ENCODE measurements at regions not wholly inside any gene's neighbourhood (a gene's known extent, or its start where the extent isn't known, plus 50 kb on each side); places are given as distances from the start of the nearest gene placed in this dataset.

DNA sequence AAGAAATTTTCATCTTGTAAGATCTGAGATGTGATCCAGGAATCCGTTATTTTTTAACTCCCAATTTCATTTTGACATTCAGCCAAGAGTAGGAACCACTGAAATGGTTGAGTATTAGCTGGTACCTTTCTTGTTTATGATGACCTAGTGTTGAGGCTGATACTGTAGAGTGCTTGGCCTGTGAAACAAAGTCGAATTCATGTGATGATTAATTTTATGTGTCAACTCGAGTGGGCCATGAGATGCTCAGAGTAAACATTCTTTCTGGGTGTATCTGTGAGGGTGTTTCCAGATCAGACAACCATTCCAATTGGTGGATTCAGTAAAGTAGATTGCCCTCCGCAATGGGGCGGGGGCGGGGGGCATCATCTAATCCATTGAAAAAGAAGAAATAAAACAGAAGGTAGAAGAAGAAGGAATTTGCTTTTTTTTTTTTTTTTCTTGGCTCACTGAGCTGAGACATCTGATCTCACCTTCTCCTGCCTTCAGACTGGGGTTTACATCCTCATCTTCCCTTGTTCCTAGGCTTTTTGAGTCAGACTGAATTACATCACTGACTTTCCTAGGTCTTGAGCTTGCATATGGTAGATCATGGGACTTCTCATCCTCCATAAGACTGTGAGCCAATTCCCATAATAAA lies 264.6 kb upstream of the KCNJ16 start:
- 95% methylated on average over 6 of the region's 6 CpGs for WGBS
- Histone ChIP-seq H3K36me3 (ENCODE audit: insufficient read depth, low read length) (no peaks in the 10 kb centered on the region), H3K4me1 (ENCODE audit: insufficient read depth, low read length) (no peaks in the 10 kb centered on the region), H3K9me3 (ENCODE audit: insufficient read depth, low read depth, low read length) (no peaks in the 10 kb centered on the region), H3K9ac (ENCODE audit: low read depth, low read length) (no peak overlapping the region), H3K27me3 (ENCODE audit: insufficient read depth, low read length) (no peaks in the 10 kb centered on the region), H3K27ac (ENCODE audit: low read depth, low read length) (no peak overlapping the region), H3K4me3 (ENCODE audit: low read length) (no peak overlapping the region)

DNA sequence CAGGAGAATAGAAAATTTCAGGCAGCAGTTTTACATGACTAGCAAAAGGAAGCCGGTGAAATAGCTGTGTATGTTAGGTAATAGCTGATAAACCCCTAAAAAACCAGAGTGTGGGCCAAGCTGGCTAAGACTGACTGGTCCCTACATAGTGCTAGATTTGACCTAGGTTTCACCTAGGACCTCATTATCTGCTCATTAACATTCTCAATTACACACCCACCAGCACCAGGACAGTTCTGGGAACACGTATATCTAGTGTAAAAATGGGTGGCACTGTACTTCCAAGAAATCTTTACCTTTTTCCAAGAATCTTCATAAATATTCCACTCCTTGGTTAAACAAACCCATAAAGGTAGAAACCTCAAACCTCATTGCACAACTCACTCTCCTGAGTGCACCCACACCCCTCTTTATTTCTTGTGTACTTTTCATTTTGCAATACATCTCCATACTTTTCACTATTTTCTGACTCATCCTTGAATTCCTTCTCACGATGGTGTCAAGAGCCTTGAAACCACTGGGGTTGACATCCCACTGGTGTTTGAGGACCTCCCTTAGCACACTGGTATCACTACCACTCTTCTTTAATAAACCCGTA lies 262.7 kb upstream of the KCNJ16 start:
- Histone ChIP-seq H3K27me3 (ENCODE audit: insufficient read depth, low read length) (no peaks in the 10 kb centered on the region), H3K4me3 (ENCODE audit: low read length) (no peak overlapping the region), H3K27ac (ENCODE audit: low read depth, low read length) (no peak overlapping the region), H3K9me3 (ENCODE audit: insufficient read depth, low read depth, low read length) (no peaks in the 10 kb centered on the region), H3K4me1 (ENCODE audit: insufficient read depth, low read length) (no peaks in the 10 kb centered on the region), H3K36me3 (ENCODE audit: insufficient read depth, low read length) (no peaks in the 10 kb centered on the region), H3K9ac (ENCODE audit: low read depth, low read length) (no peak overlapping the region)
- 94% methylated on average over 4 of the region's 4 CpGs for WGBS

GRCh38 chr17:69814031-69814430 lies 261.0 kb upstream of the KCNJ16 start:
- Histone ChIP-seq H3K27ac (ENCODE audit: low read depth, low read length) (no peak overlapping the region), H3K4me1 (ENCODE audit: insufficient read depth, low read length) (no peaks in the 10 kb centered on the region), H3K4me3 (ENCODE audit: low read length) (no peak overlapping the region), H3K27me3 (ENCODE audit: insufficient read depth, low read length) (no peaks in the 10 kb centered on the region), H3K36me3 (ENCODE audit: insufficient read depth, low read length) (no peaks in the 10 kb centered on the region), H3K9ac (ENCODE audit: low read depth, low read length) (no peak overlapping the region), H3K9me3 (ENCODE audit: insufficient read depth, low read depth, low read length) (no peaks in the 10 kb centered on the region)
- WGBS = 100% methylated on average over 2 of the region's 2 CpGs

GRCh38 chr17:69815406-69815805 lies 259.6 kb upstream of the KCNJ16 start:
- H3K9ac ChIP-seq (ENCODE audit: low read depth, low read length) = no peak overlapping the region
- H3K9me3 ChIP-seq (ENCODE audit: insufficient read depth, low read depth, low read length) = no peaks in the 10 kb centered on the region
- H3K27me3 ChIP-seq (ENCODE audit: insufficient read depth, low read length) = no peaks in the 10 kb centered on the region
- WGBS = 93% methylated on average over 3 of the region's 4 CpGs
- H3K36me3 ChIP-seq (ENCODE audit: insufficient read depth, low read length) = no peaks in the 10 kb centered on the region
- no peak overlapping the region for H3K4me3 ChIP-seq (ENCODE audit: low read length)
- no peaks in the 10 kb centered on the region for H3K4me1 ChIP-seq (ENCODE audit: insufficient read depth, low read length)
- no peak overlapping the region for H3K27ac ChIP-seq (ENCODE audit: low read depth, low read length)

GRCh38 chr17:69818467-69818866 lies 256.6 kb upstream of the KCNJ16 start:
- no peak overlapping the region for H3K9ac ChIP-seq (ENCODE audit: low read depth, low read length)
- WGBS = 93% methylated on average over 6 of the region's 6 CpGs
- H3K4me3 ChIP-seq (ENCODE audit: low read length) = no peak overlapping the region
- H3K36me3 ChIP-seq (ENCODE audit: insufficient read depth, low read length) = no peaks in the 10 kb centered on the region
- no peaks in the 10 kb centered on the region for H3K4me1 ChIP-seq (ENCODE audit: insufficient read depth, low read length)
- no peaks in the 10 kb centered on the region for H3K27me3 ChIP-seq (ENCODE audit: insufficient read depth, low read length)
- H3K9me3 ChIP-seq (ENCODE audit: insufficient read depth, low read depth, low read length) = peaks cover 11% of the 10 kb centered on the region
- no peak overlapping the region for H3K27ac ChIP-seq (ENCODE audit: low read depth, low read length)

DNA sequence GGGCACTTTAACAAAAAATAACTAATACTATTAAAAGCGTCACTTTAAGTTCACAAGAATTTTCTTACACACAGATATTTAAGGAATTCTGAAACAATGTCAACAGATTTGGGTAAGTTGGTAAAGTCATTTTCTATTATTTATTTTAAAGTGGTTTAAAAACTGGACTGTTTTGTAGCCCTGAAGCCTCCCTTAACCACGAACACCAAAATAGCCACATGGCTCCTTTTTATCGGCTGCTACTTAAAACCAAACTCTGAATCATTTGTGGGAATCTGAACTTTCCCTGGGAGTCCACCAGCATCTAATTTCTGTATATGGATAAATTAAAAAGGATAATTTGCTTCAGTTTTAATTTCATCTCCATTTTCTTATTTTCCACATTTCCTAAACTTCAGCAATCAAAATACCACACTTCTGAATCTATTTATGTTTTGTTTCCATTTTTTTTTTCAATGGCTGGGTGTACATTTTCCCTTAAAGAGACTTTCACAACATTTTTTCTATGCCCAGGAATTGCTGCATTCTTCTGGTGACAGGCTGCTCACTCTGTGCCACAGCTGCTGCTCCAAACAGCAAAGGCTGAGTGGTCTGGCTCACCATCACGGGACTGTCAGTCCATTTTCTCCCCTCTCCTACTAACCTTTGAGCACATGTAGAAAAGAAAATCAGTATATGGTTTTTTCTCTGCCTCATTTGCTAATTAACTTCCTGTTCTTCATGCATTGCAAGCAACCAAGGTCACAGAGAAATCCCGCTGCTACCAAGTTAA lies 255.5 kb upstream of the KCNJ16 start:
- Histone ChIP-seq H3K4me1 (ENCODE audit: insufficient read depth, low read length) (no peaks in the 10 kb centered on the region), H3K27me3 (ENCODE audit: insufficient read depth, low read length) (no peaks in the 10 kb centered on the region), H3K36me3 (ENCODE audit: insufficient read depth, low read length) (no peaks in the 10 kb centered on the region), H3K4me3 (ENCODE audit: low read length) (no peak overlapping the region), H3K9ac (ENCODE audit: low read depth, low read length) (no peak overlapping the region), H3K27ac (ENCODE audit: low read depth, low read length) (no peak overlapping the region), H3K9me3 (ENCODE audit: insufficient read depth, low read depth, low read length) (peaks cover 11% of the 10 kb centered on the region)
- 96% methylated on average over 5 of the region's 5 CpGs for WGBS

DNA sequence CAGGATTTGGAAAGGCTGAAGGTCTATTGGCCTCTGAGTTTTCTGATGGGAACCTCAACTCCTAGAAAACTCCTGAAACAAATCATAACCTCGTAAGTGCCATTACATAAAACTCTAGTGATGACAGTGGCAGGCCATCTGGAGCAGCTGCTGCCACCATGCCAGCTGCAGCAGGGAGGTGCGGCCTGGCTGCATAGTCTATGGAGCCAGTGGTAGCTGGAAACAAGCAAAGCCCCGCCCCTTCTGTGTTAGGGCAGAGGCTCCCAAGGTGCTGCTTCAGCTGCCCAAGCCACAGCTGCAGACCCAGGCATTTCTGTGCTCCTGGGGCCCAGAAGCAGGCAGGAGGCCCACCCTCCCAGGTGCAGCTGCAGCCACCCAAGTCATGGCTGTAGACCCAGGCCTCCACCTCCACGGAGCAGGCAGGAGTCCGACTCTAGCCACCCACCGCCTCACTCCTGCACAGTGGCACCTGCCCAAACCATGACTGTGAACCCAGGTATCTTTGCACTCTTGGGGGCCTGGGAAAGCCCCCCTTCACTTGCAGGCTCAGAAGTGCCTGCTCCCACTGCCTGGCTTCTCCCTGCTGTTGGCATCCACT lies 254.1 kb upstream of the KCNJ16 start:
- H3K27ac ChIP-seq (ENCODE audit: low read depth, low read length) = no peak overlapping the region
- no peaks in the 10 kb centered on the region for H3K27me3 ChIP-seq (ENCODE audit: insufficient read depth, low read length)
- 96% methylated on average over 6 of the region's 6 CpGs for WGBS
- H3K9me3 ChIP-seq (ENCODE audit: insufficient read depth, low read depth, low read length) = peaks cover 11% of the 10 kb centered on the region
- no peaks in the 10 kb centered on the region for H3K36me3 ChIP-seq (ENCODE audit: insufficient read depth, low read length)
- H3K9ac ChIP-seq (ENCODE audit: low read depth, low read length) = no peak overlapping the region
- no peaks in the 10 kb centered on the region for H3K4me1 ChIP-seq (ENCODE audit: insufficient read depth, low read length)
- H3K4me3 ChIP-seq (ENCODE audit: low read length) = no peak overlapping the region

- Histone ChIP-seq H3K27me3 (ENCODE audit: insufficient read depth, low read length) (no peaks in the 10 kb centered on the region), H3K9ac (ENCODE audit: low read depth, low read length) (no peak overlapping the region), H3K4me1 (ENCODE audit: insufficient read depth, low read length) (no peaks in the 10 kb centered on the region), H3K36me3 (ENCODE audit: insufficient read depth, low read length) (no peaks in the 10 kb centered on the region), H3K9me3 (ENCODE audit: insufficient read depth, low read depth, low read length) (peaks cover 11% of the 10 kb centered on the region), H3K27ac (ENCODE audit: low read depth, low read length) (no peak overlapping the region), H3K4me3 (ENCODE audit: low read length) (no peak overlapping the region)
- WGBS = 96% methylated on average over 8 of the region's 8 CpGs
Observed at GRCh38 chr17:69822314-69822875, 252.6 kb upstream of the KCNJ16 start.

DNA sequence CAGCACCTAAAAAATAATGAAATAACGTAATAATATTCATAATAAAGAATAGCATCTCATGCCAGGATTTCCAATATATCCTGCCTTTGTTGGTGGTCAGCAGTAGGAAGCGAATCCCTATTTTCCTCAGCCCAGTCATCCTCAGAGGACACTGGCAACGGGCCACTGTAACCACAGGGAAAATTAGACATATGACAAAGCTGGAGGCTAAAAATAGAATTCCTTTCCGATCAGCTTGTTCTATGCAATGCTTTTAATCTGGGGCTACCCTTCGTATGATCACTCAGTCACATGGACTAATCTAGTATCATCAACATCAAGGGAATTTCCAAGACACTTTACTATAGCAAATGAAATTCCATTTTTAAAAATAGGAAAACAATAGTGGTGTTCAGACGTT lies 246.9 kb upstream of the KCNJ16 start:
- no peak overlapping the region for H3K9ac ChIP-seq (ENCODE audit: low read depth, low read length)
- no peaks in the 10 kb centered on the region for H3K27me3 ChIP-seq (ENCODE audit: insufficient read depth, low read length)
- H3K4me3 ChIP-seq (ENCODE audit: low read length) = no peak overlapping the region
- H3K27ac ChIP-seq (ENCODE audit: low read depth, low read length) = no peak overlapping the region
- H3K36me3 ChIP-seq (ENCODE audit: insufficient read depth, low read length) = no peaks in the 10 kb centered on the region
- H3K4me1 ChIP-seq (ENCODE audit: insufficient read depth, low read length) = no peaks in the 10 kb centered on the region
- 98% methylated on average over 5 of the region's 6 CpGs for WGBS
- H3K9me3 ChIP-seq (ENCODE audit: insufficient read depth, low read depth, low read length) = no peaks in the 10 kb centered on the region

- Histone ChIP-seq H3K27ac (ENCODE audit: low read depth, low read length) (no peak overlapping the region), H3K27me3 (ENCODE audit: insufficient read depth, low read length) (no peaks in the 10 kb centered on the region), H3K4me1 (ENCODE audit: insufficient read depth, low read length) (no peaks in the 10 kb centered on the region), H3K36me3 (ENCODE audit: insufficient read depth, low read length) (no peaks in the 10 kb centered on the region), H3K9ac (ENCODE audit: low read depth, low read length) (no peak overlapping the region), H3K9me3 (ENCODE audit: insufficient read depth, low read depth, low read length) (no peaks in the 10 kb centered on the region), H3K4me3 (ENCODE audit: low read length) (no peak overlapping the region)
- 97% methylated on average over 2 of the region's 2 CpGs for WGBS
Observed at GRCh38 chr17:69834494-69834893, 240.5 kb upstream of the KCNJ16 start.

- no peaks in the 10 kb centered on the region for H3K36me3 ChIP-seq (ENCODE audit: insufficient read depth, low read length)
- H3K27ac ChIP-seq (ENCODE audit: low read depth, low read length) = no peak overlapping the region
- no peaks in the 10 kb centered on the region for H3K27me3 ChIP-seq (ENCODE audit: insufficient read depth, low read length)
- H3K4me3 ChIP-seq (ENCODE audit: low read length) = no peak overlapping the region
- 98% methylated on average over 4 of the region's 4 CpGs for WGBS
- no peak overlapping the region for H3K9ac ChIP-seq (ENCODE audit: low read depth, low read length)
- 0 out of 2 replicates have a peak, but pooled peaks cover 4% of the 10 kb centered on the region for H3K4me1 ChIP-seq (ENCODE audit: insufficient read depth, low read length)
- H3K9me3 ChIP-seq (ENCODE audit: insufficient read depth, low read depth, low read length) = no peaks in the 10 kb centered on the region
Observed at GRCh38 chr17:69851736-69852135, 223.3 kb upstream of the KCNJ16 start.

Measured in HUES64 (cell line).